ENCODE measurements at regions not wholly inside any gene's neighbourhood (a gene's known extent, or its start where the extent isn't known, plus 50 kb on each side); places are given as distances from the start of the nearest gene placed in this dataset.
A peak's percentile ranks its signal among the peaks of the same experiment; 100 is the strongest.

GRCh38 chr6:14875481-14876063, 370.3 kb upstream of the JARID2 start:
- no peaks in the 10 kb centered on the region for H3K9me3 Mint-ChIP-seq
- no peaks in the 10 kb centered on the region for H3K36me3 Mint-ChIP-seq (ENCODE audit: low read depth)
- H3K4me1 Mint-ChIP-seq, result peaks cover 53% of the 10 kb centered on the region
- no peaks in the 10 kb centered on the region for H3K27me3 Mint-ChIP-seq (ENCODE audit: low read depth)
- no peak for TF ChIP-seq CTCF (conservative IDR thresholded peaks at IDR 0.05)
- H3K27ac Mint-ChIP-seq (ENCODE audit: unreplicated experiment), result no peak overlapping the region
- H3K4me3 Mint-ChIP-seq, result no peak overlapping the region
- DNase-seq (ENCODE audit: low read depth, low spot score), result no peak

GRCh38 chr6:14876778-14877613, 368.9 kb upstream of the JARID2 start:
- H3K27ac Mint-ChIP-seq (ENCODE audit: unreplicated experiment), result peak overlapping the region; percentile 93
- no peaks in the 10 kb centered on the region for H3K36me3 Mint-ChIP-seq (ENCODE audit: low read depth)
- no peak for TF ChIP-seq CTCF (conservative IDR thresholded peaks at IDR 0.05)
- no peaks in the 10 kb centered on the region for H3K9me3 Mint-ChIP-seq
- no peak for DNase-seq (ENCODE audit: low read depth, low spot score)
- H3K4me3 Mint-ChIP-seq, result peak overlapping the region; percentile 25
- H3K4me1 Mint-ChIP-seq, result peaks cover 67% of the 10 kb centered on the region
- H3K27me3 Mint-ChIP-seq (ENCODE audit: low read depth), result no peaks in the 10 kb centered on the region

GRCh38 chr6:14877758-14878157, 368.1 kb upstream of the JARID2 start:
- H3K27ac Mint-ChIP-seq (ENCODE audit: unreplicated experiment), result no peak overlapping the region
- H3K27me3 Mint-ChIP-seq (ENCODE audit: low read depth), result no peaks in the 10 kb centered on the region
- H3K4me1 Mint-ChIP-seq, result peaks cover 74% of the 10 kb centered on the region
- H3K4me3 Mint-ChIP-seq, result no peak overlapping the region
- no peak for TF ChIP-seq CTCF (conservative IDR thresholded peaks at IDR 0.05)
- H3K9me3 Mint-ChIP-seq, result no peaks in the 10 kb centered on the region
- no peaks in the 10 kb centered on the region for H3K36me3 Mint-ChIP-seq (ENCODE audit: low read depth)
- DNase-seq (ENCODE audit: low read depth, low spot score), result no peak

GRCh38 chr6:14880052-14880451, 365.8 kb upstream of the JARID2 start:
- DNase-seq (ENCODE audit: low read depth, low spot score), result no peak
- Mint-ChIP-seq H3K9me3 (peaks cover 3% of the 10 kb centered on the region), H3K36me3 (ENCODE audit: low read depth) (no peaks in the 10 kb centered on the region), H3K4me1 (peaks cover 85% of the 10 kb centered on the region), H3K27ac (ENCODE audit: unreplicated experiment) (peak overlapping the region; percentile 25), H3K27me3 (ENCODE audit: low read depth) (no peaks in the 10 kb centered on the region), H3K4me3 (peak overlapping the region; percentile 10)
- no peak for TF ChIP-seq CTCF (conservative IDR thresholded peaks at IDR 0.05)

GRCh38 chr6:14880677-14881076, 365.2 kb upstream of the JARID2 start:
- no peak overlapping the region for H3K4me3 Mint-ChIP-seq
- H3K27ac Mint-ChIP-seq (ENCODE audit: unreplicated experiment), result peak overlapping the region; percentile 25
- H3K9me3 Mint-ChIP-seq, result peaks cover 3% of the 10 kb centered on the region
- no peak for DNase-seq (ENCODE audit: low read depth, low spot score)
- peaks cover 82% of the 10 kb centered on the region for H3K4me1 Mint-ChIP-seq
- TF ChIP-seq CTCF (conservative IDR thresholded peaks at IDR 0.05), result no peak
- no peaks in the 10 kb centered on the region for H3K27me3 Mint-ChIP-seq (ENCODE audit: low read depth)
- no peaks in the 10 kb centered on the region for H3K36me3 Mint-ChIP-seq (ENCODE audit: low read depth)
